ENCODE measurements at regions not wholly inside any gene's neighbourhood (a gene's known extent, or its start where the extent isn't known, plus 50 kb on each side); places are given as distances from the start of the nearest gene placed in this dataset.
"Not testable (repeated sequence)": the region's sequence is repeated elsewhere in the genome, so short reads cannot be mapped to it uniquely, and the experiment has no call there.

DNA sequence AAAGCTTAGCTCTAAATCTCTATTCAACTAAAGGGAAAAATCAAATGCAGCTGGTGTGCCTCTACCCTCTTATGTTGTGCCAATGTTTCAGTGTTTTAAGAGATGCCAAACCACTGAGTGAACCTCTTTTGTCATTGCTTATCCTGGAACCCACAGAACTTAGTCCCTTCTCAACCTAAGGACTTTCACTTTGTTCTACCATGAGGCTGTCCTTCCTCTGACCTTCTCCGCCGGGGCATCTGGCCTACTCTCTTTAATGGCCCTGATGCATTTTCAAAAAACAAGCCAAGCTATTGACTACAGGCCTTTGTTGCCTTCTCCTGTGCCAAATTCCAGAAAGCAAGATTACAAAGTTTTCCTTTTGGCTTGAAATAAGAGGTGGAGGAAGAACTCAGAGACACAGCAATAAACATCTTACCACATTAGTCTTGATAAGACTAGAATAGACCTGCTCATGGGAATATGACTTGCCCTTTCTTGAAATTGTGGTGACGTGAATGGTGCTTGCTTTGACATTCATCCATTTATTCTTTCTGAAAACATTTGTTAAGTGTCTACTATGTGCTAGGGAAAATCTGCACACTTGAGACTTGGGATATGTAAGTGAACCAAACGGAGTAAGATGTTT, 253.2 kb upstream of the SMIM30 start:
- no peak for DNase-seq

DNA sequence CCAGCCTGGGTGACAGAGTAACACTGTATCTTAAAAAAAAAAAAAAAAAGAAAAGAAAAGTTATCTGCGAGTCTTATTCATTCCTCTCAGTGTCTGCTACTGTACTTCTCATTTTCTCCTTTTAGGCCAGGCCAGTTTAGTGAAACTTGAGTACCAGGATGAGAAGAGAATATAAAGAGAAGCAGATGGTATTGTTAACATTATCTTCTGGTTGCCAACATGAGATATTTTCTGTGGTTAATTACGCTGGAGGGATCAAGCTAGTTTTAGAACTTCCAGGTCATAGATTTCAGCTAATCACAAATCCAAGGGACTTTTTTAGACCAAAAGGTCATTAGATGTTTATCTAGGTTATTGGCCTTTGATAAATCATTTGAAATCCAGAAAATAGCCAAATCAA, 252.6 kb upstream of the SMIM30 start:
- no peak for DNase-seq

DNA sequence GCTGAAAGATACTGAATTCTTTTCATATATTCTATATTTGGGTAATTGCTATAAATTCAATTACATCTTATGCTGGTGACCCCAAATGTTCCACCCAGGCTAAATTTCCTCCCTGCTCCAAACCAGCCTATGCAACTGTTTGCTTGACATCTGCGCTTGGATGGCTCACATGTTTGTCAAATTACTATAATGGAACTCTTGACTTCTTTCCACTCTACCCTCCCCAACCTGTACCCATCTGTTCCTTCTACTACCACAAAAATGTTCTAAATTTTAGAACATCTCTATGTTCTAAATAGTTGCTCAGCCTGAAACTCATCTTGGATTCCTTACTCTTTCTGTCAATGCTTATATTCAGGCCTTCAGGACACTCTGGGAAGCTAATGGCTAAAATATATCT, 249.9 kb upstream of the SMIM30 start:
- DNase-seq: no peak

DNA sequence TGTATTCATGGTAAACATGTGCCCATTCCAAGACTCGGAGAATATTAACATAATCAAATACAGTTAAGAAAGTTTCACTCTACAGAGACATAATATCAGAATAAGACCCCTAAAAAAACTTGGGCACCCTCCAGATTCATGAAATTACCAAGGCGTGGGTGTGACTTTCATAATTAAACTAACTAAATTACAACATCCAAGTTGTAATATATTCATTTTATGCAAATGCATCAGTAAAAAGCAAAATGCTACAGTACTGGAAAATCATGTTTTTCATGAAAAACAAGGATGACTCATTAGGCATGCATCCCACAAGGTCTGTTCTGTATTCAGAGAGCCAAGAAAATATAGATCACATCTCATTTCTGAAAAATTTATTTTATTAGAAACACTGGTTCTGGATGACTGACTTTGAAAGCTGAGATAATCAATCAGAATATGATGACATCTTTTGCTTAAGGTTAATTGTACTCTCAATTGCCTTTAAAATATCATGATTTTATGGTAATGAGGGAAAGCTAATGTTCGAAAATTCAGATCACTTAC, 248.8 kb upstream of the SMIM30 start:
- DNase-seq: no peak

DNA sequence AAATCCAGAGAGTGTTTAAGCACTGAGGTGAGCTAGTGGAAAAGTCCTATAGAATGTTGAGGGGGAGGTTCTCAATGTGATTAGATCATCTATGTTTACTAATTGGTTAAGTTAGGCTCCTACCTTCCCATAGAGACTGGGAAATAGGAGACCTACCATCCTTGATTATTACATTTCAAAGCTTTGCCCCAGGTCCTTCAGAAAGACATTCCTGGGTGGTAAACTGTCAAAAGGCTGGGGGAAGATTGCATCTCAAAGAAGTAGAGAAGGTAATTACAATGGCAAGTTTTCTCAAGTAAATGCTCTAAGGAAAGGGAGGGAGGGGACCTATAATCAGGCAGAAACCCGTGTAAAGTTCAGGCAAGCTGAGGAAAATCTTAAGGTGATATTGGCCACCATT, 247.8 kb upstream of the SMIM30 start:
- DNase-seq: no peak

DNA sequence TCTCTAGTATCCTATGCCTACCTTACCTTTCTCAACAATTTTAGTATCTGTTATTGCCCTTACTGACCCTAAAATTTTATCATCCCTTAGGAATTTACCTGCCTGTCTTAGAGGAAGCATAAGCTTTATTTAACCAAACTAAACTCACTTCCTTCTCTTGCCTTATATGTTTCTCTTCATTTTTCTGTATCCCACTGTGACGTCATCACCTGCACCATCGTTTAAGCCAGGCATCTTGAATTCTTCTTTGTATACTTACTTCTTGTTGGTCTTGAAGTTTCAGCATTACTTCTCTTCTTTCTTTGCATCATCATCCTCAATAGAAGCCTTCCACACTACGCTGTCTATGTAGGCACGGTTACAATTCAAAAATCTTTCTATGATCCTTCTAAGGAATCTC, 231.0 kb upstream of the SMIM30 start:
- DNase-seq: no peak

DNA sequence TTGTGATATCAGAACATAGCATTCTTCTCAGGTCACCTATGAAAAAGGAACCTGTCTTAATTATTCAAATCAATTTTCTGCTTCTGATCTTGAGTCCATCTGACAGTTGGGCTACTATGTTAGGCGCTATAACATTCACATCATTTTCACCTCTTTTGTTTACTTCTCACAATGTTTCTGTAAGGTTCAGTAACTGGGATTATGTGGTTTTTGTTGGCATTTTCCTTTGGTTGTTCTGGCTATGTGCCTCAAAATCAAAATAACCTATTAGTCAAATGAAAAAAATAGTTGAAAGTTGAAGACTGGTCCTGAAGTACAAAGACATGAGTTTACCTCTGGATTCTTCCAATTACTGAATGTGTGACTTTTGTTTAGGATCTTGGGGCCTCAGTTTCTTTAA, 221.3 kb upstream of the SMIM30 start:
- no peak for DNase-seq

DNA sequence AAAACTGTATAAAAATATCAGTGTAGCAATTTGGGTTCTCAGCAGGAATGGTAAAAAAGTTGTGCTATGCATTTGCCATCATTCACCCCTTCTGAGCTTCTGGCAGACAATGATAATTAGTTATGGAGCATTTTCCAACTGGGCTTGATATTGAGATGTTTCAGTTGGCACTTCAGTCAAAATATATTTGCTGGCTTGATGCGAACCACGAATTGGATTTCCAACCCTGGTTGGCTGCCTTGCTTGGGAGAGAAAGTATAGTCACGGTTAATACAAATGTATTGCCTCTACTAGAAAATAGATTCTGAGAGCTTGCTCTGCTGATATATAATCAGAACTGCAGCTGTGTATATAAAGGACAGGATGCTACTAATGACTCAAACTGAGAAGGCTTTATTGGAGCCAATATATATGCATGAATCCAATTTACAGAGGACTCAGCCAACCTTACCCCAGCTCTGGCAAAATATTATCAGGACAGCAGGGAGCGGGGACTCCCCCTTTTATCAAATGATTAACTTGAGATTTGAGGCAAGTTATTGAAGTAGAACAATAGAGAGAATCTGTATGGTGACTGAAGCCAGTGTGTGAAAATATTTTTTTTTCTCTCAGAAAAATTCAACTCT, 219.8 kb upstream of the SMIM30 start:
- DNase-seq: no peak

DNA sequence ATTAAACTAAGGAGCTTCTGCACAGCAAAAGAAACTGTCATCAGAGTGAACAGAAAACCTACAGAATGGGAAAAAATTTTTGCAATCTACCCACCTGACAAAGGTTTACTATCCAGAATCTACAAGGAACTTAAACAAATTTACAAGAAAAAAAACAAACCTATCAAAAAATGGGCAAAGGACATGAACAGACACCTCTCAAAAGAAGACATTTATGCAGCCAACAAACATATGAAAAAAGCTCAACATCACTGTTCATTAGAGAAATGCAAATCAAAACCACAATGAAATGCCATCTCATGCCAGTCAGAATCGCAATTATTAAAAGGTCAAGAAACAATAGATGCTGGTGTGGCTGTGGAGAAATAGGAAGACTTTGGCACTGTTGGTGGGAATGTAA, 218.5 kb upstream of the SMIM30 start:
- DNase-seq: not testable (repeated sequence)

DNA sequence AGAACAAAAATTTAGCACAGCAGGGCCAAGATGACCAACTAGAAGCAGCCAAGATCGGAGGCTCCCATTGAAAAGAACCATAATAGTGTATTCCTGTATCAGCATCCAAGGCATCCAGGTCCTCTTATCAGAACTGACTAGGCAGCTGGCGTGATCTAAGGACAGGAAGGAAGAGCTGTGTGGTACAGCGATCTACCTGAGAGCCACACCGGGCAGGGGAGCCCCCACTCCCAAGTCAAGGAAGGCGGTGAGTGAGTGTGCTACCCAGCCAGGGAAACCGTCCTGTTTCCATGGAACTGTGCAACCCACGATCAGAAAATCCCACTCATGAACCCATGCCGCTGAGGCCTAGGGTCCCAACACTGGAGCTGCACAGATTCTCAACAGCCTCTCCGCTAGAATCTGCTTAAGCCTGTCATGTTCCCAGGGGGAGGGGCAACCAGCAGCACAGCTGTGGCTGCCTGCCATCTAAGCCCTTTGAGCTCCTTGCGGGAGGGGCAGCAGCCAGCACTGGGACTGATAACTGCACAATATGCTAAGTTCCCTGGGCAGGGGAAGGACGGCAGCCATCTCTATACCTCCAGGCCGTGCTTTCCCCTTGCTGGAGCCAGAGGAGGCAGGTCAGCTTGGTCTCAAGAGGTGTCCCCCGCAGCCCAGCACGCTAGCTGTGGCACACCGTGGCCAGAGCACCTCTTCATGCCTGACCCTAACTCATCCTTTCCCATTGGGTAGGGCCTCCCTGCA, 213.0 kb upstream of the SMIM30 start:
- DNase-seq: no peak

DNA sequence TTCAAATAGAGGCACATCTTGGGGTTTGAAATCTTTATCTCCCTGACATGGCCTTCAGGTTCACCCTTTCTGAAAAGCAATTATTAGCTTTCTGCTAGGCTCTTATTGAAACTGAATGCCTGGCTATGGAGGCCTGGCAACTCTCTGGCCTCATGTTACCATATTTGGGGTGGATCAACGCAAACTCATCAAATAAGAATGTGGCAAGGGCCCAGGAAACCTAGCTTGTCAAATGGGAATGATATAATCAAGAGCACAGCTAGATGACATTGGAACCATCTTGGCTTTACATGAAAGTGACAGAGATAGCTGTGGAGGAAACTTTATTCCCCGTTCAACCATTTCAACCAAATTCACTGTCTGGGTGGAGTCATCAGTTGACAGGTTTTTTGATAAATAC, 202.8 kb upstream of the SMIM30 start:
- DNase-seq: no peak

DNA sequence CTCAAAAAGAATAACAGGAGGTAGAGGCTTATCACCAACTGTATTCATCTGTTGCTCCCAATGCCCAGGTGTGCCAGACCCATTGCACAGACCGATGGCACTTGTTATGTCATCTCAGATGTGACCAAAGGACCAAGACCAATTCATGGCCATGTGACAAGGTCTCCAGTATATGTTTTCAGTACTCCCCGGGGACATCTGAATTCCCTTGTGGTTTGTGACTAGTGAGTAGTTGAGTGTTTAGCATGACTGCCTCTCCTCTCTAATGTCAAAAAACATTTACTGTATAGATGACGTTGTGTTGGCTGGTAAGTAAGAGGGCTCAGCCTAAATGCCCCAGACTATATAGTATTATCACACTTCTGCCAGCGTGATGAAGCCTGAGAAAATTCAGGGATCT, 202.1 kb upstream of the SMIM30 start:
- DNase-seq: no peak

DNA sequence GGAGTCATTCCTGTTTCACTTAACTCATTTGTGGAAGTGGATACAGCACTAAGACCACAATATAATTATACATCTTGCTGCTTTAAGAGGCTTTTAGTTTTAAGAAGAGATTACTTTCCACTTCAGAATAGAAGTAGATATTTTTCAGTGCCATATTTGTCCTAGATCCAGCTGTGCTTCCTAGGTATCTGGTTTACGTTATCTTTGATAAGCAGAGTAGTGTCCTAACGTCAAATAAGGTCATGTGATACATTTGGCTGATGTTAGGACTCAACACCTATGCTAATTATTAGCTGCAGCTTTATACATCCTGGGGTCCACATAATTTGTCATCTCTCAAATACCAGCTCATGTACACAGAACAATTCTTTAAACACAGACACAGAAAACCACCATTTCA, 196.2 kb upstream of the SMIM30 start:
- no peak for DNase-seq

DNA sequence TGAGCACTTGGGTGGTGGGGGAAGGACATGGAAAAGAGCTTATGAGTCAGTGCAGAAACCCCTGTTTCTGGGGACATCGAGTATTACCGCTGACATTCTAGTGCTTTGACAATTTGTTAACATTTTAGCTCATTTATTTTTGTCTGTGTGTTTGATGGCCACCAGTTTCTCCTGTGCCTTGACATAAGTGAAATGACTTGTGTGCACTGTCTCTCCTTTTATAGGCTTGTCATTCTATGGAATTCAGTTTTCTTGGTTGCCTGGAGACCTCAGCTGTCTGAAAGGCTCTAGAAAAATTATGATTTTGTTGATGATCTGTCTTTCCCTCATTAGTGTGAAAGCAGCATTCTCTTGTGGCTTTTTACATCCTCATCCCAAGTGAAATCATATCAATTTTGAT, 190.0 kb upstream of the SMIM30 start:
- no peak for DNase-seq

DNA sequence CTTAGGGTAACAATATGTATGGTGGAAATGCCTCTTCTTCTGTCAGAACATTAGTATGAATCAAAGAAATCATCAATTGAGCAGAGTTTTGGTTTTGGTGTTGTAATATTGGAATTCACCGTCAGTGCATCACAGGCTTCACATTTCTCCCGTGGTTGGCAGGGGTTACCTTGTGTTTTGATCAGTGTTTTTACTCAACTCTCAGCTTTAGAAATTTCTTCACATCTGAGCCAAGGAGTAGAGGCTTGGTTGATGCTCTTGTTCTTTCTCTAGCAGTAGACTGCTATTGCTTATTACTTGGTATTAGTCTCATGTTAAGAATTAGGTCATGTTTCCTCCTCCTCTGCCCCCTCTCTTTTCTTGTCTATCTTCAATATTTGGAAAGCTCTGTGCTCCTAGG, 188.8 kb upstream of the SMIM30 start:
- DNase-seq: no peak

DNA sequence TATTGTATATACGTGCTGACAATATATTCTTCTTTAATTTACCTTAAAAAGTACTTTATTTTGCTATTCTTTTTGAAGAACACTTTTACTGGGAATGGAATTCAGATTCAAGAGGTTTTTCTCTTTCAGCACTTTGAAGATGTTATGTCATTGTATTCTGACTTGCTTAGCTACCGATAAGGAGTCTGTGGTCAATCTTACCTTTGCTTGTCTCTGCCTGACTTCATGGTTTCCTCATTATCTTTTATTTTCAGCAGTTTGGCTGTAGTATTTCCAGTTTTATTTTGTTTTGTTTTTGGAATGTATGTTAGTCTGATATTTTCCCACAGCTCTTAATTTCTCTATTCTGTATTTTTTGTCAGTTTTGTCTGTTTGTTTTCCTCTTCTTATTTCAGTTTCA, 187.9 kb upstream of the SMIM30 start:
- no peak for DNase-seq

DNA sequence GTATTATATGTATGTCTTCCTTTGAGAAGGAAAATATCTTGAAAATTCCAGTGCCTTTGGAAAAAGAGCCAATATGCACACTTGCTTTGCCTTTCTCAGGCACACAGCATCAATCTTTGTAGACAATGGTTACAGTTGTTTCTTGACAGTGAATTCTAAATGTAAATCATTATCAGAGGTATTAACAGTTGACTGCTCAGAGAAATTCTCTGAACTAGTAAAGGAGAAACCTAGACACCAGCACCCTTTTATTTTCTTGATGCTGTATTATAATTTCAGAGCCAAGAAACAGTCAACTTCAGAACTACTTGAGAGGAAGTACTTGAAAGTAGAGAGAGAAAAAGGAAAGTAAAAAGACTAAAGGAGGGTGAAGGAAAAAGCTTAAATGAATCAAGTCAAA, 185.8 kb upstream of the SMIM30 start:
- no peak for DNase-seq

DNA sequence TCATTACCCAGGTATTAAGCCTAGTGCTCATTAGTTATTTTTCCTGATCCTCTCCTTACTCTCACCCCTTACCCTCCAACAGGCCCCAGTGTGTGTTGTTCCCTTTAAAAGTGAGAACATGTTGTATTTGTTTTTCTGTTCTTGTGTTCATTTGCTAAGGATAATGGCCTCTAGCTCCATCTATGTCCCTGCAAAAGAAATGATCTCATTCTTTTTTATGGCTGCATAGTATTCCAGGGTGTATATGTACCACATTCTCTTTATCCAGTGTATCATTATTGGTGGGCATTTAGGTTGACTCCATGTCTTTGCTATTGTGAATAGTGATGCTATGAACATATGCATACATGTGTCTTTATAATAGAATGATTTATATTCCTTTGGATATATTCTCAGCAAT, 185.0 kb upstream of the SMIM30 start:
- DNase-seq: not testable (repeated sequence)

DNA sequence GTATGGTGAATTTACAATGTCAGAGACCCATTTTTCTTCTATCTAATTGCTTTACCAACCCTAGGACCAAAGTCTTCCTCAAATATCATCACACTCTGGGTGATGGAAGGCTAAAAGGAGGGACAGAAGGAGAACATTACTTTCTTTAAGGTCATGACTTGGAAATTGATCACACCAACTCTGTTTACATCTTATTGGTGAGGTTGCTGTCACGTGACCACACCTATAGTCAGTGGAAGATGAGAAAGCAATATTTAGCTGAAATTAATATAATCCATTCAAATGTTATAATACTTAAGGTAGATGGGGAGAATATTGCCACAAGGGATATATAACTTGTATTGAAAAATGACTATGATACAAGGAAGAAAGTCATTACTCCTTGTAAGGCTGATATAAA, 183.6 kb upstream of the SMIM30 start:
- DNase-seq: no peak

DNA sequence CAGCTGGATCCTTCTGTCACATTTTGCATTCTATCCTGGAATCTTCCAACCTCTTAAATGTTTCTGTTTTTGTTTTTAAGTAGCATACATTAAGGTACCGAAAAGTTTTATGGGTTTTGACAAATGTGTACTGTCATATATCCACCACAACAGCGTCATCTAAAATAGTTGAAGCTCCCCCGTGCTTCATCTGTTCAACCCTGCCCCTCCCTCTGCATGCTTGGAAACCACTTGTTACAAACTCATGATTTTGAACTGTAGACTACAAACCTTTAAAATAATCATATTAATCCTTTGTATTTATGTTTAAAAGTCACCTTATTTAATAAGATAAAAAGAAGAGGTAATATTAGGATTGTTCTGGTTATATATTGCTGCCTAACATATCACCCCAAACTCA, 182.8 kb upstream of the SMIM30 start:
- DNase-seq: no peak

DNA sequence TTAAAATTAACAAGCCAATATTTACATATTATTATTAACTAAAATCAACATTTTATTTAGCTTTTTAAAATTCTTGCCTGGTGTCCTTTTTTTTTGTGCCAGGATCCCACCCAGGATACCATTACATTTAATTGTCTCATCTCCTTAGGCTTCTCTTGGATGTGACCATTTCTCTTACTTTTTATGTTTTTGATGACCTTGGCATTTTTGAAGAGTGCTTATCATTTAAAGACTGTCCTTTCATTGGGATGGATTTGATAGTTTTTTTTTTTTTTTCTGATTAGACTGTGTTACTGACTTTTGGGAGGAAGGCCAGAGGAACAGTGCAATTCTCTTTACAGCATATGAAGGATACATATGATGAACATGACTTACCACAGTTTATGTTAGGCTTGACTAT, 181.4 kb upstream of the SMIM30 start:
- DNase-seq: no peak

DNA sequence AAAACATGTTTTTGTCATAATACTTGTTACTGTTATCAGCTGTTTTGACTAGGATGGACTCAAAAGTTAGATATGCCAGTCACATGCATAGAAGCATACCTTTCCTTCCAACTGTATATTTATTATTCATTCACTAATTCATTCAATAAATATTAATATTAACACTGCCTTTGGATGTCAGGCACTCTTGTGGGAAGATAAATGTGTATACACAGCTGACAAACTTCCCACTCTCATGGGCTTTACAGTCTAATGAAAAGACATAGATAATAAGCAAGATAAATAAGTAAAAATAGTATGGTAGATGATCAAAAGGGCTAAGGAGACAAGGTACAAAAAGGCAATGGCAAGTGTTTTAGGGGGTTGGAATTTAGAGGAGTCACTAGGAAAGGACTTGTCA, 180.1 kb upstream of the SMIM30 start:
- no peak for DNase-seq

DNA sequence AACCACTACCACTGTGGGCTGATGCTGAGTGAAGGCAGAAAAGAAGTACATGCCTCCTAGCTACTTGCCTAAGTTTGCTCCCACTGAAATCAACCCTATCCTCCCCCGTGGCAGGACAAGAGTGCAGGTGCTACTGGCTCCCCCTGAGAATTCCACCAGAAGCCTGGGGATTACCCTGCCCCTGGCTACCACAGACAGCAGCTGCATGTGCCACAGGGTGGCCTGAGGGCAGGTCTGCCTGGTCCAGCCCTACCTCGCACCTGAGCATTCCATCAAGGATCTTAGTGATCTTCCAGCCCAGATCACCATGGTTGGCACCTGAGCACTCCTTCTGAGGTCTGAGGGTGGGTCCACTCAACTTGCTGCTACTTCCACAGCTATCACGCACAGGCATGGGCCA, 176.4 kb upstream of the SMIM30 start:
- no peak for DNase-seq

DNA sequence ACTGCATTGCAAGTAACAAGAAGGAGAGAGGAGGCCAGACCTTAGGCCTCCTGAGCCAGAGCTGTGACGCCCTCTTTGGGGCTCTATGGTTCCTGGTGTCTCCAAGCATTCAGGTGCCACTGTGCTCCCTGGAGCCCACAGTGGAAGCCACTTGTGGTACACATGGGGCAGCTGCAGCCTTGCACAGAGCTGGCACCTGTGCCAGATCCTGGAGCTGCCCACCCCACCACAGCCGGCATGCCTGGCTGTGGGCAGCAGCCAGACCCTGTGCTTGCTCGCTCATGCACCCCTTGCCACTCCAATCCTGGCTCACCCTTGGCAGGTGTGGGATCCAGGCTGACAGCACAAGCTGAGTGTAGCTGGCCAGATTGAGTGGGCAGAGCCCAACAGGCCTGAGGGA, 173.8 kb upstream of the SMIM30 start:
- no peak for DNase-seq
